Mucosa of rectum (tissue), 2 donors: ENCODE measurements at regions not wholly inside any gene's neighbourhood (a gene's known extent, or its start where the extent isn't known, plus 50 kb on each side); places are given as distances from the start of the nearest gene placed in this dataset.

ENCODE experiments used
- H3K27ac ChIP-seq, 2 donors: one replicate each; pipeline ENCODE4 v1.7.0; 2013; ENCODE audit warnings: inconsistent platforms in 2 of 2, low read depth in 2 of 2, low read length in 2 of 2
- H3K27me3 ChIP-seq, 2 donors: one replicate each; pipeline ENCODE4 v1.7.0; 2013; ENCODE audit warnings: low read length in 2 of 2; ENCODE audit not compliant: control insufficient read depth in 2 of 2, insufficient read depth in 2 of 2
- H3K36me3 ChIP-seq, 2 donors: one replicate each; pipeline ENCODE4 v1.7.0; 2013; ENCODE audit warnings: low read length in 2 of 2; ENCODE audit not compliant: control insufficient read depth in 2 of 2, insufficient read depth in 2 of 2
- H3K4me1 ChIP-seq, 2 donors: one replicate each; pipeline ENCODE4 v1.7.0; 2013; ENCODE audit warnings: low read length in 2 of 2, mild to moderate bottlenecking in 1 of 2; ENCODE audit not compliant: control insufficient read depth in 2 of 2, insufficient read depth in 2 of 2
- H3K4me3 ChIP-seq, 2 donors: one replicate each; pipeline ENCODE4 v1.7.0; 2013; ENCODE audit warnings: low read length in 2 of 2
- H3K9ac ChIP-seq, 2 donors: one replicate each; pipeline ENCODE4 v1.7.0; 2013; ENCODE audit warnings: low read length in 2 of 2, low read depth in 1 of 2, mild to moderate bottlenecking in 1 of 2
- H3K9me3 ChIP-seq, 2 donors: one replicate each; pipeline ENCODE4 v1.7.0; 2013; ENCODE audit warnings: low read length in 2 of 2; ENCODE audit not compliant: control insufficient read depth in 2 of 2
- donor health status: healthy.
- donor health status: Normal muscosa, but diverticular disease.

DNA sequence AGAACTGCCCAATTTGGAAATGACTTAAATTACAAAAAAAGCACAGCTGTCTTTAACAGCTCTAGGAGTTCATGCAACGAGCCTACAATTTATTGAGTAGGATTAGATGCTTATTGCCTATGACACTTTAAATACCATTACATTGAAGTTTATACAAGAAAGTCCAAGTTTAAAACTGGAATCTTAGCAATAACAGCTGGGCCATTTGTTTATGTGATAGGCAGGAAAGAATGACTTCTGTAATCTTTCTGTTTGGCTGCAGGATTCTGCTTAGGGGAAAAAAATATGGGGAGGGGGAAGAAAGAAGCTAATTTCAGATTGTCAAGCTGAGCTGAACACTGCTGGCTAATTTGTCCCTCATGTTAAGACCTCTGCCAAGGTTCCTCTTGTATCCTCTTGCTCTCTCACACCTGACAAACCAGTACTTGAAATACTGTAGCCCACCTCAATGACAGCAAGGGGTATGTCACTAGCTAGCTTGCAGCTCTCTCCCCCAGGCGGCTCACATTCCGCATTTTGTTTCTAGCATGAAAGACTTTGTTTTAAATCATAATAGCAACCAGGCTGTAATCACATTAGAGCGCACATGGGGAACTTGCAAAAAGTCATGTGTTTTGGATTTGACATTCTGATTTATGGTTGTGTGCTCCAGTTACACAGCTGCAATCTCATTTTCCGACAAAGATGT lies 384.8 kb downstream of the BMP4 start:
- no peaks in the 10 kb centered on the region for H3K4me1 ChIP-seq
- no peak overlapping the region for H3K9ac ChIP-seq
- H3K36me3 ChIP-seq = no peaks in the 10 kb centered on the region
- no peak overlapping the region for H3K4me3 ChIP-seq
- no peak overlapping the region for H3K27ac ChIP-seq
- H3K9me3 ChIP-seq = no peaks in the 10 kb centered on the region
- H3K27me3 ChIP-seq = no peaks in the 10 kb centered on the region

DNA sequence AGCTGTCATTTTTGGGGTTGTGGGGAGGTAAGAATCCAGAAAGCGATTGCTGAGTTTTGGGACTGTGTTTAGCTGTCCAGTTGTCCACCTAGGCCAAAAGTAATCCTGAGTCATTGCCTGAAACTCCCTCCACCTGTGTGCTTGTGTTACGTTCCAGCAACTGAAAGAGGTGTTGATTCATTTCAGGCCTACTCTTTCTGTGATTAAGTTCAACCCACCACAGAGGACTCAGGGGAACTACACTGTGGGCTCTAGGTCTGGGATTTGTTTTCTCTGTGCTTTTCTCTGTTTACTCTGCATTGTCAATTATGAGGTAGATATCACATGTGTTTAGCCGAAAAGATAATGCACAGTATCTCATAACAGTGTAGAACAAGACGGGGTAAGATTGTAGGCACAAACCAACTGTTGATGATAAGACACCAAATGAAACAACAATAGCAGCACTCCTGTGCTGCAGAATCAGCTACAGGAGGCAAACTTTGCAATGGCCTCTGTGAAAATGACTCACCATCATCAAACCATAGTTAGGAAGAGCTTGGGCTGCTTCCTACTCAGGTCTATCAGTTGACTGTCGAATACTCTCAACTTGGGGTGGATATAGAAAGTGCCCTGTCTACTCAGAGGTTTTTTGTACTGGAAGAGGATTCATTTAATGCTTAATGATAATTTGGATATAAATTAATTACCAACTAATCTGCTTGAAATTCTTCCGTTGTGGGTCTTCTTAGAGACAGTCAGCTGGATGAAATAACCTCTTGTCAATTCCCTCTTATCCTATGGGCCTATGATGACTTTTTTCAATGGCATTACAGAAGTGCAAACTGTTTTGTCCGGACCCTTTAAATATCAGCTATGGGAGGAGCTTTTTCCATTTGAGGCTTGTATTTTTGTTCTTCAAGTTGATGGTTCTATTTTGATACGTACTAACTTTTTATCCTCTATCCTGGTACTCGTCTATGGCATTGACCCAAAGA lies 385.9 kb downstream of the BMP4 start:
- Histone ChIP-seq H3K4me1 (no peaks in the 10 kb centered on the region), H3K27ac (peak overlapping the region in 1 of 2 donors; percentile 11), H3K9ac (no peak overlapping the region), H3K36me3 (no peaks in the 10 kb centered on the region), H3K4me3 (no peak overlapping the region), H3K27me3 (no peaks in the 10 kb centered on the region), H3K9me3 (no peaks in the 10 kb centered on the region)

DNA sequence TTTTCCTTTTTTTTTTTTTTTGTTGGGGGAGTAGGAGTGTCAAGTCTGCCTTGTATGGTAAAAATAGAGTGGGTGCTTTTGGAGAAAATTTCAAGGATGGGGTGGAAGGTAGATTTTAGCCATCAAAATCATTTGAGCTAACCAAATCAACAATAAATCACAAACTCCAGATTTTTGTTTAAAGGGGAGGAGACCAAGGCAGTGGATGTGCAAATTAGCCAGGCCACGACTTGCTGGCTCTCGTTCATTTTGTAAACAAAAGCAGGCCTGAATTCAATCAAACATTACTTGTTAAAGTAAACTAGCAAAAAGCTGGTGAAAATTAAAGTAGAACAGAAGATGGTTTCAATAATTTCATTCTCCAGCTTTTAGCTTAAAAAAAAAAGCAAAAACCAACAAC lies 387.2 kb downstream of the BMP4 start:
- no peak overlapping the region for H3K27ac ChIP-seq
- no peaks in the 10 kb centered on the region for H3K36me3 ChIP-seq
- no peak overlapping the region for H3K4me3 ChIP-seq
- no peaks in the 10 kb centered on the region for H3K27me3 ChIP-seq
- no peak overlapping the region for H3K9ac ChIP-seq
- H3K4me1 ChIP-seq = no peaks in the 10 kb centered on the region
- H3K9me3 ChIP-seq = no peaks in the 10 kb centered on the region

DNA sequence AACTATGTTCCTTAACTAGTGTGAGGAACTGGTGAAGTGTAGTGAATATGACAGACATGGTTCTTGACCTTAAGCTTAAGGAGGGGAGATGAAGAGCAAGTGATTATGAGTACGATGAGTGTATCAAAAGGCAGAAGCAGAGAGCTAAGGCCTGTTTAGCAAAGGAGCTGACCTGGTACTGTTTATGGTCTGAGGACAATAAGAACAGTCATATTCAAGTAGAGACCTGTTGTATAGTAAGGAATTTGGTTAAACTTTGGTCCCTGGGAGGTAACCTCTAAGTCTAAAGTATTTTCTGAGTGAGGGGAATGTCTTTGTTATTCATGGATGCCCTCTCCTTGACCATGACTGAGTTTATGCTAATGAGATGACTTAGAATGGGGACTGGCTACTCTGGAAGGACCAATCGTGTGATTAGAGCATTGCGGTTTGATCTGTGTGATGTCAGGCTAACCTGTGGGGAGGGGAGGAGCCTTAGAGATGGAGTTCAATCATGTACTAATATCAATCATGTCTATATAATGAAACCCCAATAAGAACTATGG lies 389.3 kb downstream of the BMP4 start:
- no peak overlapping the region for H3K27ac ChIP-seq
- no peak overlapping the region for H3K4me3 ChIP-seq
- H3K9me3 ChIP-seq = no peaks in the 10 kb centered on the region
- no peaks in the 10 kb centered on the region for H3K4me1 ChIP-seq
- H3K27me3 ChIP-seq = no peaks in the 10 kb centered on the region
- H3K9ac ChIP-seq = no peak overlapping the region
- H3K36me3 ChIP-seq = no peaks in the 10 kb centered on the region

DNA sequence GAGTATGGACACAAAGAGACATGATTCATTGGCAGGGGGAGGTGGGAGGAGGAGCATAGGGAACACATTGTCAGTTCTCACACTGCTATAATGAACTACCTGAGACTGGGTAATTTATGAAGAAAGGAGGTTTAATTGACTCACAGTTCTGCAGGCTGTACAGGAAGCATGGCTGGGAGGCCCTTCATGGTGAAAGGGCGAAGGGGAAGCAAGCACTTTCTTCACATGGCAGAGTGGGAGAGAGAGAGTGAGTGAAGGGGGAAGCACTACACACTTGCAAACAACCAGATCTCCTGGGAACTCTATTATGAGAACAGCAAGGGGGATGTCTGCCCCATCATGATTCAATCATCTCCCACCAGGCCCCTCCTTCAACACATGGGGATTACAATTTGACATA lies 391.8 kb downstream of the BMP4 start:
- Histone ChIP-seq H3K4me3 (no peak overlapping the region), H3K36me3 (no peaks in the 10 kb centered on the region), H3K27ac (no peak overlapping the region), H3K9me3 (no peaks in the 10 kb centered on the region), H3K9ac (no peak overlapping the region), H3K4me1 (no peaks in the 10 kb centered on the region), H3K27me3 (no peaks in the 10 kb centered on the region)

DNA sequence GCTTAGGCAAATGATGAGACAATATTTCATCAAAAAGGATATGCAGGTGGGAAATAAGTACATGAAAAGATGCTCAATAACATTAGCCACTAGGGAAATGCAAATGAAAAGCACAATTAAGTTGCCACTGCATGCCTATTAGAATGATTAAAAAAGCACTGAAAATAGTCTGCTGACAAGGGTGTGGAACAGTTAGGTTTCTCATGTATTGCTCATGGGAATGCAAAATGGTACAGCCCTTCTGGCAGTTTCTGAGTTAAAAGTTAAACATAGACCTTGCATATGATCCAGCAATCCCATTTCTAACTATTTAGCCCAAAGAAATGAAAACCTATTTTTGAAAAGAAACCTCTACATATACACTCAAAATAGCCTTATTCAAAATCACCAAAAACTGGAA lies 393.0 kb downstream of the BMP4 start:
- Histone ChIP-seq H3K4me3 (no peak overlapping the region), H3K36me3 (no peaks in the 10 kb centered on the region), H3K9me3 (no peaks in the 10 kb centered on the region), H3K27ac (no peak overlapping the region), H3K9ac (no peak overlapping the region), H3K27me3 (no peaks in the 10 kb centered on the region), H3K4me1 (no peaks in the 10 kb centered on the region)

DNA sequence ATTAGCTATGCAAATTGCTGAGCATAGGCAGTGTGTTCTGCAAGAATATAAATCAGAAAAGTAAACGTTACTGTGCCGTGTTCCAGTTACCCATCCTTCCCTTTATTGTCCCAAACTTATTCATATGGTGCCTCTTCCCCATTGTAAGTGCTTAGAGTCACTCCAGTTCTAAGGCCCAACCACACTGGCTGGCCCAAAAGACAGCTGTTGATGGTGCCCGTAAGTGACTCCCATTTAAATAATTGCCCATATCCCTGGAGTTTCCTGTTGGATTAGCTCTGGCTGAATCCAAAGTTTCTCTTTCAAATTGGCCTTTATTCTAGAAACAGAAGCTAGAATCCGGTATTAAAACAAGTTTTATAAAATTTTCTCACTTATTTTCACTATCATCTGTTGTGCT lies 400.1 kb upstream of the DDHD1 start:
- H3K9me3 ChIP-seq = no peaks in the 10 kb centered on the region

DNA sequence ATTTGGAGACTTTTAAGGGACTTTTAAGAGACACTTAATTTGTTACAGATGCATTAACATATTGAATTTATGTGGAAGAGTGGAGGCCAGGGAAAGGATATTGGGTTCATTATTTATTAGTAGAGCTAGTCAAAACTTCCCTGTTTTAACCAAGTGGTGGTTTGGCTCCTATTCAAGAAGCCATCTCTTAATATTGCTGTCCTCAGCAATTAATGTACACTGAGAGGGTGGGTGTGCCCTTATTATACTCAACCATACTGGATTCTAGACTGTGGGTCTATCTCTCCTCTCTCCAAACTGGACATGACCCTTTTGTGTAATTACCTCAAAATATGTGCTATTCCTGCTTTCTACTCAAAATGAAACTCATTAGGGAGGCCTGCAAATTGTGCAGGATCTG lies 398.7 kb upstream of the DDHD1 start:
- Histone ChIP-seq H3K4me1 (no peaks in the 10 kb centered on the region), H3K9ac (no peak overlapping the region), H3K9me3 (no peaks in the 10 kb centered on the region), H3K36me3 (no peaks in the 10 kb centered on the region), H3K27ac (no peak overlapping the region), H3K27me3 (no peaks in the 10 kb centered on the region), H3K4me3 (no peak overlapping the region)

More for the DNA sequence above, 400.1 kb upstream of the DDHD1 start:
- Histone ChIP-seq H3K4me3 (no peak overlapping the region), H3K27me3 (no peaks in the 10 kb centered on the region), H3K36me3 (no peaks in the 10 kb centered on the region), H3K9ac (no peak overlapping the region), H3K27ac (no peak overlapping the region), H3K4me1 (no peaks in the 10 kb centered on the region)

DNA sequence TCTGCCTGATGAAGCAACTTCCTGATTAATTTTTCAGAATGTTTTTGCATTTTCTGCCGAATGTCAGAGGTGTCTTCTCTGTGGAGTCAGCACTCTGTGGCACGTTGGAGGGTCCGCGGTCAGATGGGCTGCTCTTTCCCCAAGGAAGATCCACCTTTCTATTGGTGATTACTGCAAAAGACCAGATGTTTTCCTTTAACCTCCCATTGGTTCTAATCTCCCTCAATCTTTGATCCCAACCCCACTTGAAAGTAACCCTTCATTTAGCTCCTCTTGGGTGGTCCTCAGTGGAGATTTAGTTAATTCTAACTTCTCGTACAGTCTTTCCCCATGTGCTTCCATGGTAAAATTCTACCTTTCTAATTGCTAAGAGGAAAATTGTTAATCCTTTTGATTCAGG lies 397.7 kb upstream of the DDHD1 start:
- no peak overlapping the region for H3K27ac ChIP-seq
- H3K9me3 ChIP-seq = no peaks in the 10 kb centered on the region
- H3K9ac ChIP-seq = no peak overlapping the region
- no peak overlapping the region for H3K4me3 ChIP-seq
- no peaks in the 10 kb centered on the region for H3K4me1 ChIP-seq
- no peaks in the 10 kb centered on the region for H3K27me3 ChIP-seq
- H3K36me3 ChIP-seq = no peaks in the 10 kb centered on the region

DNA sequence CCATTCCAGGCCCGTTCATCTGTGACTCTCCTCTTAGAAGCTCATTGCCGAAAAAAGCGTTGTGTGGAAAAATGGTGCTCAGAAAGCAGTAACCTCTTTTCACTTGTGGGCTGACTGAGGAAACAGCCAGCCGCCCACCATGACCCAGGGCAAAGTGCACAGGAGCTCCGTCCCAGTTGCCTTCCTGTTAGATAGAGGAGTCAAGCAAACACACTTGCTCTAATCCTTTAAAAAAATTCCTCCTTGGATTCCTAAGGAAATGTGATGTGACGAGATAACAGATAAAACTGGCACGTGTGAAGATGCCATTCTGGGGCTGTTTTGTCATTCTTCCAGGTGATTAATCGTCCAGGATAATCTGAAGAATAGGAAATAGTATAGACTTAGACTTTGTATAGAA lies 396.8 kb upstream of the DDHD1 start:
- Histone ChIP-seq H3K27me3 (no peaks in the 10 kb centered on the region), H3K4me1 (no peaks in the 10 kb centered on the region), H3K9me3 (no peaks in the 10 kb centered on the region), H3K36me3 (no peaks in the 10 kb centered on the region), H3K27ac (no peak overlapping the region), H3K9ac (no peak overlapping the region), H3K4me3 (no peak overlapping the region)
